IMR-90 (cell line): ENCODE measurements at regions not wholly inside any gene's neighbourhood (a gene's known extent, or its start where the extent isn't known, plus 50 kb on each side); places are given as distances from the start of the nearest gene placed in this dataset.

Experiments used
- CHD1 ChIP-seq: IDR thresholded peaks from 2 replicates; pipeline ENCODE4 v1.6.1; 2012; ENCODE audit warnings: low read depth, low read length, improper control_type of control experiment
- CTCF ChIP-seq: conservative IDR thresholded peaks from 2 replicates; pipeline ENCODE4 v1.5.1; 2012; ENCODE audit warnings: mild to moderate bottlenecking, low read depth, low read length, improper control_type of control experiment
- FOS ChIP-seq: fragments of 150-350 bp; IDR thresholded peaks from 2 replicates; pipeline ENCODE4 v1.6.1; 2016; ENCODE audit warnings: low read depth, low read length
- MAZ ChIP-seq: IDR thresholded peaks from 2 replicates; pipeline ENCODE4 v1.6.1; 2012; ENCODE audit warnings: low read depth, mild to moderate bottlenecking, low read length, improper control_type of control experiment, moderate library complexity, borderline replicate concordance
- MXI1 ChIP-seq: IDR thresholded peaks from 2 replicates; pipeline ENCODE4 v1.6.1; 2012; ENCODE audit warnings: low read depth, mild to moderate bottlenecking, low read length, moderate library complexity, borderline replicate concordance
- NFE2L2 ChIP-seq: fragments of 150-350 bp; IDR thresholded peaks from 2 replicates; pipeline ENCODE4 v1.6.1; 2016; ENCODE audit warnings: low read depth, mild to moderate bottlenecking, low read length
- POLR2A ChIP-seq: IDR thresholded peaks from 2 replicates; pipeline ENCODE4 v1.6.1; 2012; ENCODE audit warnings: mild to moderate bottlenecking, low read depth, low read length
- SMC3 ChIP-seq: fragments of 150-350 bp; IDR thresholded peaks from 2 replicates; pipeline ENCODE4 v1.6.1; 2016; ENCODE audit warnings: low read depth, mild to moderate bottlenecking, antibody characterized with exemption, low read length, moderate library complexity
- USF2 ChIP-seq: fragments of 150-350 bp; IDR thresholded peaks from 2 replicates; pipeline ENCODE4 v1.6.1; 2017; ENCODE audit warnings: mild to moderate bottlenecking, antibody characterized with exemption, low read length, low read depth

- TF ChIP-seq CHD1 (no peak), CTCF (no peak), NFE2L2 (no peak), SMC3 (no peak), MAZ (no peak), POLR2A (no peak), USF2 (no peak), MXI1 (no peak), FOS (0 out of 2 replicates have a peak, but pooled peaks have one; percentile 23)
These were observed 85.6 kb downstream of the CPN2 start for GRCh38 chr3:194265505-194265892.
